GM18507 (cell line): ENCODE measurements at regions not wholly inside any gene's neighbourhood (a gene's known extent, or its start where the extent isn't known, plus 50 kb on each side); places are given as distances from the start of the nearest gene placed in this dataset.
"Not testable (repeated sequence)": the region's sequence is repeated elsewhere in the genome, so short reads cannot be mapped to it uniquely, and the experiment has no call there.

Source experiments
- DNase-seq: peaks from one replicate; pipeline ENCODE4 v3.0.0; 2011; ENCODE audit warnings: low read depth; ENCODE audit not compliant: insufficient read length; ENCODE audit errors: extremely low spot score
- FAIRE-seq: peaks from 2 replicates; lab custom pipeline; 2011; peaks lifted over from hg19 to GRCh38; lab: Jason Lieb, UNC

- DNase-seq (no peak), FAIRE-seq (no peak)
These were observed 241.6 kb upstream of the SGCG start for GRCh38 chr13:22939157-22939556.

GRCh38 chr13:22940090-22940710 is 240.6 kb upstream of the SGCG start:
- FAIRE-seq, result no peak
- DNase-seq, result no peak

GRCh38 chr13:22940736-22941135 is 240.0 kb upstream of the SGCG start:
- FAIRE-seq (no peak), DNase-seq (no peak)

GRCh38 chr13:22941495-22941894 is 239.3 kb upstream of the SGCG start:
- FAIRE-seq, result peak; percentile 12
- not testable (repeated sequence) for DNase-seq

GRCh38 chr13:22942831-22943230 is 237.9 kb upstream of the SGCG start:
- not testable (repeated sequence) for FAIRE-seq, DNase-seq

GRCh38 chr13:22944378-22944777 is 236.4 kb upstream of the SGCG start:
- no peak for DNase-seq
- FAIRE-seq, result no peak

- peak; percentile 39 for FAIRE-seq
- no peak for DNase-seq
These were observed 235.2 kb upstream of the SGCG start for GRCh38 chr13:22945321-22946226.

- DNase-seq (no peak), FAIRE-seq (no peak)
These were observed 232.4 kb upstream of the SGCG start for GRCh38 chr13:22948421-22948820.

- not testable (repeated sequence) for FAIRE-seq
These were observed 228.8 kb upstream of the SGCG start for GRCh38 chr13:22952018-22952417.

GRCh38 chr13:22955147-22955546 is 225.6 kb upstream of the SGCG start:
- not testable (repeated sequence) for DNase-seq
- peak; percentile 68 for FAIRE-seq

More at GRCh38 chr13:22952018-22952417, 228.8 kb upstream of the SGCG start:
- DNase-seq, result not testable (repeated sequence)

GRCh38 chr13:22956456-22957115 is 224.2 kb upstream of the SGCG start:
- DNase-seq, FAIRE-seq: not testable (repeated sequence)

GRCh38 chr13:22959859-22960258 is 220.9 kb upstream of the SGCG start:
- not testable (repeated sequence) for FAIRE-seq, DNase-seq

GRCh38 chr13:22960827-22961226 is 220.0 kb upstream of the SGCG start:
- no peak for FAIRE-seq
- DNase-seq, result no peak

- DNase-seq, result not testable (repeated sequence)
These were observed 219.4 kb upstream of the SGCG start for GRCh38 chr13:22961342-22961741.

GRCh38 chr13:22961835-22962537 is 218.8 kb upstream of the SGCG start:
- FAIRE-seq (no peak), DNase-seq (no peak)

More at GRCh38 chr13:22961342-22961741, 219.4 kb upstream of the SGCG start:
- not testable (repeated sequence) for FAIRE-seq

- not testable (repeated sequence) for DNase-seq
These were observed 217.3 kb upstream of the SGCG start for GRCh38 chr13:22963384-22964053.

GRCh38 chr13:22964245-22964966 is 216.4 kb upstream of the SGCG start:
- no peak for DNase-seq
- FAIRE-seq, result no peak

More at GRCh38 chr13:22963384-22964053, 217.3 kb upstream of the SGCG start:
- FAIRE-seq, result not testable (repeated sequence)
